ENCODE measurements at regions not wholly inside any gene's neighbourhood (a gene's known extent, or its start where the extent isn't known, plus 50 kb on each side); places are given as distances from the start of the nearest gene placed in this dataset.

DNA sequence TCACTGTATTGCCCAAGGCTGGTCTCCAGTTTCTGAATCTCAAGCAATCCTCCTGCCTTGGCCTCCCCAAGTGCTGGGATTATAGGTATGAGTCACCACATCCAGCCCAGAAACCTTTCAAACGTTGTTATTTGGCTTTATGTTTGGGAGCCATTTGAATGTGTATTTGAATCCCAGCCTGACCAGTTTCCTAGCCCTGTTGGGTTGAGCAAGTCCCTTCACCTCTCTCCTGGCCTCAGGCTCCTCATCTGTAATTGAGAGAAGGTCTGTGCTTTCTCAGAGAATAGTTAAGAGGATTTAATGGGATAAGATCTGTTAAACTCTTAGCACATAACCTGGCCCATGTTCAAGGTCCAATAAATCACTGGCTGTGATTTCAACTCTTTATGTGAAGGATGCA, 385.8 kb upstream of the RBFOX1 start:
- DNase-seq (no peak), ATAC-seq (ENCODE audit: low read depth) (no peak)
- H4K91ac ChIP-seq (ENCODE audit: insufficient read depth, low read depth, low read length) = no peak overlapping the region
- no peak overlapping the region for H3K23ac ChIP-seq (ENCODE audit: low read depth, low read length)
- TF ChIP-seq SMC3 (IDR thresholded peaks at IDR 0.05; ENCODE audit: low read depth, low read length) (no peak), MAFK (IDR thresholded peaks at IDR 0.05; ENCODE audit: low read depth, low read length) (no peak), RFX5 (IDR thresholded peaks at IDR 0.05; ENCODE audit: low read depth, low read length) (no peak), MXI1 (IDR thresholded peaks at IDR 0.05; ENCODE audit: borderline replicate concordance, low read depth, low read length) (no peak), CEBPB (IDR thresholded peaks at IDR 0.05; ENCODE audit: low read depth, low read length) (no peak), BHLHE40 (IDR thresholded peaks at IDR 0.05; ENCODE audit: low read depth, low read length) (no peak), RAD21 (IDR thresholded peaks at IDR 0.05; ENCODE audit: low read length) (no peak), FOS (IDR thresholded peaks at IDR 0.05; ENCODE audit: low read depth, low read length) (no peak), NFE2L2 (IDR thresholded peaks at IDR 0.05; ENCODE audit: low read depth, low read length) (no peak), MAZ (IDR thresholded peaks at IDR 0.05; ENCODE audit: borderline replicate concordance, low read depth, low read length) (no peak), RCOR1 (IDR thresholded peaks at IDR 0.05; ENCODE audit: insufficient replicate concordance, low read length) (no peak), CHD1 (IDR thresholded peaks at IDR 0.05; ENCODE audit: low read depth, low read length) (no peak), POLR2A (IDR thresholded peaks at IDR 0.05; ENCODE audit: low read depth, low read length) (no peak)
- TF ChIP-seq, protein P1, sequence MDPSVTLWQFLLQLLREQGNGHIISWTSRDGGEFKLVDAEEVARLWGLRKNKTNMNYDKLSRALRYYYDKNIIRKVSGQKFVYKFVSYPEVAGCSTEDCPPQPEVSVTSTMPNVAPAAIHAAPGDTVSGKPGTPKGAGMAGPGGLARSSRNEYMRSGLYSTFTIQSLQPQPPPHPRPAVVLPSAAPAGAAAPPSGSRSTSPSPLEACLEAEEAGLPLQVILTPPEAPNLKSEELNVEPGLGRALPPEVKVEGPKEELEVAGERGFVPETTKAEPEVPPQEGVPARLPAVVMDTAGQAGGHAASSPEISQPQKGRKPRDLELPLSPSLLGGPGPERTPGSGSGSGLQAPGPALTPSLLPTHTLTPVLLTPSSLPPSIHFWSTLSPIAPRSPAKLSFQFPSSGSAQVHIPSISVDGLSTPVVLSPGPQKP (IDR thresholded peaks at IDR 0.05; ENCODE audit: borderline replicate concordance, low read depth, low read length) = no peak
- TF ChIP-seq, protein P2, sequence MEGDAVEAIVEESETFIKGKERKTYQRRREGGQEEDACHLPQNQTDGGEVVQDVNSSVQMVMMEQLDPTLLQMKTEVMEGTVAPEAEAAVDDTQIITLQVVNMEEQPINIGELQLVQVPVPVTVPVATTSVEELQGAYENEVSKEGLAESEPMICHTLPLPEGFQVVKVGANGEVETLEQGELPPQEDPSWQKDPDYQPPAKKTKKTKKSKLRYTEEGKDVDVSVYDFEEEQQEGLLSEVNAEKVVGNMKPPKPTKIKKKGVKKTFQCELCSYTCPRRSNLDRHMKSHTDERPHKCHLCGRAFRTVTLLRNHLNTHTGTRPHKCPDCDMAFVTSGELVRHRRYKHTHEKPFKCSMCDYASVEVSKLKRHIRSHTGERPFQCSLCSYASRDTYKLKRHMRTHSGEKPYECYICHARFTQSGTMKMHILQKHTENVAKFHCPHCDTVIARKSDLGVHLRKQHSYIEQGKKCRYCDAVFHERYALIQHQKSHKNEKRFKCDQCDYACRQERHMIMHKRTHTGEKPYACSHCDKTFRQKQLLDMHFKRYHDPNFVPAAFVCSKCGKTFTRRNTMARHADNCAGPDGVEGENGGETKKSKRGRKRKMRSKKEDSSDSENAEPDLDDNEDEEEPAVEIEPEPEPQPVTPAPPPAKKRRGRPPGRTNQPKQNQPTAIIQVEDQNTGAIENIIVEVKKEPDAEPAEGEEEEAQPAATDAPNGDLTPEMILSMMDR (conservative IDR thresholded peaks at IDR 0.05; ENCODE audit: low read depth, low read length) = no peak
- TF ChIP-seq, protein P3, sequence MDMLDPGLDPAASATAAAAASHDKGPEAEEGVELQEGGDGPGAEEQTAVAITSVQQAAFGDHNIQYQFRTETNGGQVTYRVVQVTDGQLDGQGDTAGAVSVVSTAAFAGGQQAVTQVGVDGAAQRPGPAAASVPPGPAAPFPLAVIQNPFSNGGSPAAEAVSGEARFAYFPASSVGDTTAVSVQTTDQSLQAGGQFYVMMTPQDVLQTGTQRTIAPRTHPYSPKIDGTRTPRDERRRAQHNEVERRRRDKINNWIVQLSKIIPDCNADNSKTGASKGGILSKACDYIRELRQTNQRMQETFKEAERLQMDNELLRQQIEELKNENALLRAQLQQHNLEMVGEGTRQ (IDR thresholded peaks at IDR 0.05; ENCODE audit: low read depth, low read length) = no peak
- no peak overlapping the region for H3K4me2 ChIP-seq (ENCODE audit: low read depth, low read length)
- no peak overlapping the region for H3K14ac ChIP-seq (replicated peaks; ENCODE audit: low read depth, low read length)
- H3K9me1 ChIP-seq (ENCODE audit: insufficient read depth, low read length) = no peaks in the 10 kb centered on the region
- no peak overlapping the region for H3K9ac ChIP-seq (ENCODE audit: low read depth, low read length)
- no peak overlapping the region for H3K56ac ChIP-seq (ENCODE audit: extremely low read depth, insufficient read depth, low read length)
- H2AK9ac ChIP-seq (replicated peaks; ENCODE audit: low read depth, low read length, poor library complexity) = no peak overlapping the region
- no peak overlapping the region for H2BK20ac ChIP-seq (ENCODE audit: low read depth, low read length)
- H2BK15ac ChIP-seq (ENCODE audit: low read depth, low read length) = no peak overlapping the region
- no CpG with 5 or more reads among the region's 1 CpG for WGBS, 2 experiments (ENCODE audit: extremely low coverage in 2 of 2, insufficient read length in 1 of 2)
- POLR2A ChIA-PET (ENCODE audit: unreplicated experiment) = no interaction called here
- no peaks in the 10 kb centered on the region for H3K79me1 ChIP-seq (ENCODE audit: low read depth in 1 of 2, low read length in 2 of 2)
- no peaks in the 10 kb centered on the region for H3K4me1 ChIP-seq (ENCODE audit: control insufficient read depth, insufficient read depth, low read length)
- no peak overlapping the region for H2AK5ac ChIP-seq (ENCODE audit: low read depth, low read length)
- no peak overlapping the region for H2BK120ac ChIP-seq (ENCODE audit: low read depth, low read length)
- H3K9me3 ChIP-seq (ENCODE audit: control insufficient read depth, insufficient read depth, low read length) = peaks cover 19% of the 10 kb centered on the region
- H3K27ac ChIP-seq (ENCODE audit: insufficient read depth, low read length) = no peak overlapping the region
- dilution Hi-C loops (cut with HindIII; ENCODE audit: low sequenced_read_pairs, unreplicated experiment) = no loop called here
- BruUV-seq (replicated peaks) = no TSS peak
- intact Hi-C loops (cut with micrococcal nuclease) = no loop called here
- H4K5ac ChIP-seq (ENCODE audit: low read depth, low read length) = no peak overlapping the region
- no peak overlapping the region for H4K8ac ChIP-seq (ENCODE audit: low read depth in 2 of 2, low read length in 2 of 2)
- CTCF ChIA-PET = no interaction called here
- no peaks in the 10 kb centered on the region for H3K27me3 ChIP-seq (ENCODE audit: control insufficient read depth, insufficient read depth, low read length)
- in situ Hi-C loops (cut with MboI; ENCODE audit: low sequenced_read_pairs) = no loop called here
- no peak overlapping the region for H2AFZ ChIP-seq (replicated peaks; ENCODE audit: low read length, poor library complexity)
- no peak overlapping the region for H3K4me3 ChIP-seq (ENCODE audit: insufficient read depth, low read depth, low read length)
- no peaks in the 10 kb centered on the region for H4K20me1 ChIP-seq (ENCODE audit: insufficient read depth, low read length)
- no peak overlapping the region for H2BK5ac ChIP-seq (ENCODE audit: low read depth, low read length, poor library complexity, severe bottlenecking)
- no peak overlapping the region for H3K18ac ChIP-seq (ENCODE audit: low read depth, low read length)
- no peak overlapping the region for H3K4ac ChIP-seq (ENCODE audit: low read depth, low read length)
- no peaks in the 10 kb centered on the region for H3K36me3 ChIP-seq (ENCODE audit: control insufficient read depth, insufficient read depth, low read length)
